GM12872 (cell line): ENCODE measurements at regions not wholly inside any gene's neighbourhood (a gene's known extent, or its start where the extent isn't known, plus 50 kb on each side); places are given as distances from the start of the nearest gene placed in this dataset.

Experiments used
- CTCF ChIP-seq: IDR thresholded peaks from 3 replicates; pipeline ENCODE4 v1.5.1; 2011; ENCODE audit warnings: low read depth, mild to moderate bottlenecking, low read length, moderate library complexity; ENCODE audit not compliant: insufficient read depth

- no peak for TF ChIP-seq CTCF
Measured at GRCh38 chr4:33974270-33974669, 2270.0 kb downstream of the ARAP2 start.

DNA sequence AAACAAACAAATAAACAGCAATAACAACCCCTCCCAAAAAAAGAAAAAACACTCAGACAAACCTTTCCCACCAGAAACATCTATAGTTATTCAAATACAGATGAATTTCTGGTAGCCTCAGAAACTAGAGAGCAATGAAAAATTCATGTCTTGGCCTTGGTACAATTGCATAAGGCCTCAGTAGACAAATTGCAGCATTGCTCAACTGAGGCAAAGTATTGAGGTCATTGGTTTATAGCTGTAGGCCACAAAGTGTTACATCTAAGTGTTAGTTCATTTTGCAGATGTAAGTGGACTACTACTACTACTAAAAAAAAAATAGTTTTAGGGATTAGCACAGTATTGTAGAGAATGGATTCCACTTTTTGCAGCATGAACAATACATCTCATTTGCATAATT lies 2268.3 kb downstream of the ARAP2 start:
- TF ChIP-seq CTCF, result no peak

DNA sequence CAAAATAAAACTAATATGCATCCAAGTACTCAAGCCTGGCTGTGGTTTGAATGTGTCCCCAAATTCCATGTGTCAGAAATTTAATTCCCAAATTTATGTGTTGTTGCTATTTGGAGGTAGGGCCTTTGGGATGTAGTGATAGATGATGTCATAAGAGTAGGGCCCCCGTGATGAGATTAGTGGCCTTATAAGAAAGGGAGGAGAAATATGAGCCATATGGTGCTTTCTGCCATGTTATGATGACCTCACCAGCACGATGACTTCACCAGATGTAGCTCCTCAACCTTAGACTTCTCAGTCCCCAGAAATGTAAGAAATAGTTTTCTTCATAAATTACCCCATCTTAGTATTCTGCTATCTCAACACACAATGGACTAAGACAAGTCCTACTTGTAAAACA lies 2264.0 kb downstream of the ARAP2 start:
- TF ChIP-seq CTCF, result no peak

- no peak for TF ChIP-seq CTCF
Measured at GRCh38 chr4:33989820-33990443, 2254.4 kb downstream of the ARAP2 start.

DNA sequence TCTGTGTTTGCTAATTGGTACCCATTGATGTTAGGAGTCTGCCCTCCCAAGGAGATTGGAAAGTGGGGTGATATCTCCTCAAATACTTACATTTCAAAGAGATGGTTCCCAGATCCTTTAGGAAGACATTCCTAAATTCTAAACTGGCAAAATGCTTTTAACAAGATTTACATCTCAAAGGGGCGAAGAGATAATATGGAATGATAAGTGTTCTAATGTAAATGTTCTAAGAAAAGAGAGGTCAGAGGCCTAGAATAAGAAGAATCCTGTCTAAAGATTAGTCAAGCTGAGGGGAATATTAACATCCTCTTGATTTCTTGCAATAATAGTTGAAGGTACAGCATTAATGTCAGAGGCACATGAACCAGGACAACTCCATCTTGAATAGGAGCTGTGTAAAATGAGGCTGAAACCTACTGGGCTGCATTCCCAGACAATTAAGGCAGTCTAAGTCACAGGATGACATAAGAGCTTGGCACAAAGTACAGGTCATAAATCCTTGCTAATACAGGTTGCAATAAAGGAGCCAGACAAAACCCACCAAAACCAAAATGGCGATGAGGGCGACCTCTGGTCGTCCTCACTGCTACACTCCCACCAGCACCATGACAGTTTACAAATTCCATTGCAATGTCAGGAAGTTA lies 2248.1 kb downstream of the ARAP2 start:
- no peak for TF ChIP-seq CTCF

- no peak for TF ChIP-seq CTCF
Measured at GRCh38 chr4:33998291-33998690, 2246.0 kb downstream of the ARAP2 start.

DNA sequence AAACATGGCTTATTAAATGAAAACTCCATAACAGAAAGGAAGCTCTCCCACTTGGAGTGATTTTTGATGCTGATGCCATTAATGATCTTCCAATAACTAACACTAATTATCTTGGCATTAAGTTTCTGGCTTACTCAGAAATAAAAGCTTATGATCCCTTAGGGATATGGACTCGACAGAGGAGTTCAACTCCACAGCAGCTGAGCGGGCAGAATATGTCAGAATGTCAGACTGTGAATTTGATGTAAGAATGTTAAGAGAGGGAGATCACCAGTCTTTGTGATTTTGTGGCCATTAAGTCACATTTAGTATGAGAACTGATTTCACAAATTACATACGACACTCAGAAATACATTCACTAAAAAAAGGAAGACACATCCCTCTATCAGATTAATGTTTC lies 2244.0 kb downstream of the ARAP2 start:
- TF ChIP-seq CTCF, result no peak
